A673 (cell line): ENCODE measurements at regions not wholly inside any gene's neighbourhood (a gene's known extent, or its start where the extent isn't known, plus 50 kb on each side); places are given as distances from the start of the nearest gene placed in this dataset.

Experiments
- BruUV-seq: library from RNA; stranded (reverse); fragments of 400-500 nt; replicated peaks from 2 replicates; lab custom pipeline; 2021; lab: Mats Ljungman, UMichigan
- CTCF ChIA-PET: fragments of 300-600 bp; sonication (Branson Sonifier 250); formaldehyde crosslinking; loops from one replicate; lab custom pipeline; 2022; ENCODE audit warnings: antibody characterized with exemption; lab: Charles Lee
- POLR2A ChIA-PET: fragments of 300-600 bp; sonication (Branson Sonifier 250); formaldehyde crosslinking; loops from one replicate; lab custom pipeline; 2022; ENCODE audit warnings: antibody characterized with exemption; ENCODE audit not compliant: low non-redundant PET; lab: Charles Lee
- DNase-seq: peaks from one replicate; pipeline ENCODE4 v3.0.0-alpha.2; 2015; ENCODE audit warnings: low spot score
- H3K27ac ChIP-seq: fragments of 200-600 bp; sonication (generic); 2 replicates; pipeline ENCODE4 v1.5.1; 2016; ENCODE audit warnings: mixed run types, low read depth, mild to moderate bottlenecking, mixed read lengths, antibody characterized with exemption, low read length; ENCODE audit not compliant: poor library complexity, severe bottlenecking
- H3K27me3 ChIP-seq: fragments of 200-600 bp; sonication (generic); replicated peaks from 2 replicates; pipeline ENCODE4 v1.6.1; 2017; ENCODE audit warnings: mixed run types, low read depth, mild to moderate bottlenecking, mixed read lengths, antibody characterized with exemption, low read length; ENCODE audit not compliant: insufficient read depth, poor library complexity
- H3K36me3 ChIP-seq: fragments of 200-600 bp; sonication (generic); 2 replicates; pipeline ENCODE4 v1.6.1; 2016; ENCODE audit warnings: mixed run types, mild to moderate bottlenecking, mixed read lengths, antibody characterized with exemption, low read length; ENCODE audit not compliant: insufficient read depth, poor library complexity, severe bottlenecking
- H3K4me1 ChIP-seq: fragments of 200-600 bp; sonication (generic); 2 replicates; pipeline ENCODE4 v1.6.1; 2017; ENCODE audit warnings: mixed run types, mild to moderate bottlenecking, mixed read lengths, antibody characterized with exemption, low read length; ENCODE audit not compliant: insufficient read depth, poor library complexity, severe bottlenecking
- H3K4me3 ChIP-seq: fragments of 200-600 bp; sonication (generic); 2 replicates; pipeline ENCODE4 v1.5.1; 2016; ENCODE audit warnings: low read depth, mixed run types, mild to moderate bottlenecking, mixed read lengths, low read length; ENCODE audit not compliant: poor library complexity, severe bottlenecking
- H3K9me3 ChIP-seq: fragments of 200-600 bp; sonication (generic); 2 replicates; pipeline ENCODE4 v1.6.1; 2016; ENCODE audit warnings: mixed run types, low read depth, mild to moderate bottlenecking, mixed read lengths, antibody characterized with exemption, low read length; ENCODE audit not compliant: poor library complexity, severe bottlenecking
- CTCF ChIP-seq: fragments of 300-800, 200-600 bp; sonication (generic); conservative IDR thresholded peaks from 2 replicates; pipeline ENCODE4 v1.5.1; 2017; ENCODE audit warnings: low read depth, mild to moderate bottlenecking, antibody characterized with exemption, low read length, moderate library complexity, mixed read lengths
- EZH2 ChIP-seq: fragments of 200-600 bp; sonication (generic); IDR thresholded peaks from 2 replicates; pipeline ENCODE4 v1.6.1; 2017; ENCODE audit warnings: borderline replicate concordance, low read depth, mild to moderate bottlenecking, mixed read lengths, antibody characterized with exemption, low read length; ENCODE audit not compliant: poor library complexity, severe bottlenecking
- intact Hi-C: fragments of 100-400 bp; cut with micrococcal nuclease; formaldehyde crosslinking; loops from one replicate; pipeline ENCODE4 v1.10.0; 2022; ENCODE audit not compliant: unreplicated experiment

DNA sequence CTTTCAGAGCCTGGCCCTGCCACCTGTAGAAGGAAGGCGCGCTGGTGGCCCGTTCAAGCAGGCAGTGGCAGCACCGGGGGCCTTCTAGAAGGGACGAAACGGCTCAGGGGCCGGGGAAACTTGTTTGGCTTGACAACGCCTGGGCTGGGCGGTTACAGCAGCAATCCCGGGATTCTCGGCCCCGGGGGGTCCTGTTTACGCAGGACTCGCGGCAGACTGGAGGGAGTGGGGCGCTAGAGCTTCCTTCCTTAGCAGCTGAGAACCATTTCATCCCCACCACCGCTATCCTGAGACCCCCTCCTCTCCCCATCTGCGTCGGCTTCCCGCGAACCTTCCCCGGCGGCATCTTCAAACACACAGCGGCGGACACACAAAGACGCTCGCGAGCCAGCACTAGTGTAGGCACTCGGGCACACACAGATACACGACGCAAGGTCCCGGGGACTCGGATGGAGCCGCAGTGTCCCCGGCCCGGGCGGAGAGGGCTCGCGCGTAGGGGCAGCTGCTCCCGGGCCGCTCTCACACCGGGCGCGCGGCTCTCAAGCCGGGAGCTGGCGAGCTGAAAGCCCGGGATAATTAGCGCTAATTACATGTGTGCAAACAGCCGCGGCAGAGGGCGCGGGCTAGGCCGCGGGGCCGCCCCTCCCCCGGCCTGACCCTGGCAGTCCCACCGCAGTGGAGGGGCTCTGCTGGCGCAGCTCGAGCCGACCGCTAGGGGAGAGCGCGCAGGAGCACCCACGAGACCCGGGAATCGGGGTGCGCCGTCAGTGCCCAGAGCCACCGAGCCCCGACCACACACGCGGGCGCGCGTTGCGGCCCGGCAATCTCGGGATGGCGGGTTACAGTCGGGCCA is 271.4 kb downstream of the FOXD2 start:
- Histone ChIP-seq H3K4me1 (peaks cover 17% of the 10 kb centered on the region), H3K4me3 (peak overlapping the region; percentile 34), H3K9me3 (no peaks in the 10 kb centered on the region), H3K36me3 (no peaks in the 10 kb centered on the region), H3K27me3 (peaks cover 82% of the 10 kb centered on the region), H3K27ac (no peak overlapping the region)
- peak; percentile 42; the same call in 1 of the 2 replicates for TF ChIP-seq CTCF
- TF ChIP-seq EZH2: peak; percentile 88
- CTCF ChIA-PET: interaction anchor here (1.0 to 3.8 kb wide), 3 partner anchors 17 to 273 kb away, joined by 3 to 44 read pairs (median 10); partner anchors contain the start of gene FOXD2
- POLR2A ChIA-PET: no interaction called here
- BruUV-seq: no TSS peak
- peak; percentile 52 for DNase-seq
- intact Hi-C loops: no loop called here

- no peak for TF ChIP-seq CTCF
- no peak for TF ChIP-seq EZH2
- ChIA-PET CTCF (interaction anchor here (0.6 to 3.8 kb wide), 8 partner anchors 16 to 531 kb away, joined by 3 to 44 read pairs (median 5); partner anchors contain the start of gene FOXD2), POLR2A (no interaction called here)
- peaks cover 88% of the 10 kb centered on the region for H3K27me3 ChIP-seq
- H3K4me1 ChIP-seq: peaks cover 17% of the 10 kb centered on the region
- no TSS peak for BruUV-seq
- no peaks in the 10 kb centered on the region for H3K9me3 ChIP-seq
- no peak for DNase-seq
- peak overlapping the region; percentile 34 for H3K4me3 ChIP-seq
- no peak overlapping the region for H3K27ac ChIP-seq
- intact Hi-C loops: loop anchor here (1.0 to 5.0 kb wide), 3 partner anchors 274 to 518 kb away; partner anchors contain the start of gene PDZK1IP1
- H3K36me3 ChIP-seq: no peaks in the 10 kb centered on the region
Measured at GRCh38 chr1:47709872-47710231, 272.0 kb downstream of the FOXD2 start.

DNA sequence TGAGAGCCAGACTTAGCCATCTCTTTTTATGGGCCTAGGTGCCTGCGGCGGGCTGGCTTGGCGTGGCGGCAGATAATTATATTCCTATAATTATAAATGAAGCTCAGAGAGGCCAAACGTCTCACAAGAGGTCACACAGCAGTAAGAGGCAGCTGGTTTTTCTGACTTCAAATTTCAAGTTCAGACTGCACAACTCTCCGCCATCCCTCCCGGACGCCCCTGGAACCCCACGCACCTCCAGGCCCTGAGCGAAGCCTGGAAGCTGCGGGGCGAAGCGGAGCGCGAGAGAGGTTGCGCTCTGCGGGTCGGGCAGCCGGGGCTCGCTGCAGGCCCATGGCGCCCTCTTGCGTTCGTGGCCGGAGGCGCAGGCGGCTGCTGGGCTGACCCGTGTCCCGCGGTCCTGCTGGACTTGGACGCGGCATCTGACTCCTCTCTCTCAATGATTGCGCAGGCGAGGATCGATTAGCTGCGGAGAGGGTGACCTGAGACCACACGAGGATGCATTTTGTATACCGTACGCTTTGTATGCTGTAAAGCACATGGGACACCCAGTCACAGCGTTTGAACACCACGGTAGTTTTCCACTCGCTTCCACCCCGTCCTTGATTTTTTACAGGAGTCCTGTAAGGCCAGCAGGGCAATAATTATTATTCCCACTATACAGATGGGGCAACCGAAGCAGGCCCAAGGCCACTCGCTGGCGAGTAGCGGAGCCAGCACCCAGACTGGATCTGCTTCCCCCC is 272.7 kb downstream of the FOXD2 start:
- Histone ChIP-seq H3K27ac (no peak overlapping the region), H3K9me3 (no peaks in the 10 kb centered on the region), H3K27me3 (peaks cover 95% of the 10 kb centered on the region), H3K4me1 (peaks cover 17% of the 10 kb centered on the region), H3K4me3 (peak overlapping the region; percentile 34), H3K36me3 (no peaks in the 10 kb centered on the region)
- BruUV-seq: no TSS peak
- intact Hi-C loops: loop anchor here (1.0 to 5.0 kb wide), 4 partner anchors 274 to 518 kb away; partner anchors contain the start of gene PDZK1IP1
- peak; percentile 58 for DNase-seq
- ChIA-PET CTCF (interaction anchor here (0.6 to 3.8 kb wide), 9 partner anchors 15 to 532 kb away, joined by 3 to 44 read pairs (median 4); partner anchors contain the start of genes FOXD2 and PDZK1IP1), POLR2A (no interaction called here)
- TF ChIP-seq CTCF: peak; percentile 97
- TF ChIP-seq EZH2: peak; percentile 16
